GM21717 (cell line): ENCODE measurements at regions not wholly inside any gene's neighbourhood (a gene's known extent, or its start where the extent isn't known, plus 50 kb on each side); places are given as distances from the start of the nearest gene placed in this dataset.

Experiments used
- ATAC-seq: cut with Tn5 transposase; IDR thresholded peaks from one replicate; pipeline ENCODE4 v1.9.1; 2021; ENCODE audit warnings: mild to moderate bottlenecking, moderate library complexity; ENCODE audit not compliant: unreplicated experiment

- no peak for ATAC-seq
These were observed 387.7 kb upstream of the PTGER4 start for GRCh38 chr5:40292006-40292405.

GRCh38 chr5:40291338-40291737, 388.4 kb upstream of the PTGER4 start:
- no peak for ATAC-seq

DNA sequence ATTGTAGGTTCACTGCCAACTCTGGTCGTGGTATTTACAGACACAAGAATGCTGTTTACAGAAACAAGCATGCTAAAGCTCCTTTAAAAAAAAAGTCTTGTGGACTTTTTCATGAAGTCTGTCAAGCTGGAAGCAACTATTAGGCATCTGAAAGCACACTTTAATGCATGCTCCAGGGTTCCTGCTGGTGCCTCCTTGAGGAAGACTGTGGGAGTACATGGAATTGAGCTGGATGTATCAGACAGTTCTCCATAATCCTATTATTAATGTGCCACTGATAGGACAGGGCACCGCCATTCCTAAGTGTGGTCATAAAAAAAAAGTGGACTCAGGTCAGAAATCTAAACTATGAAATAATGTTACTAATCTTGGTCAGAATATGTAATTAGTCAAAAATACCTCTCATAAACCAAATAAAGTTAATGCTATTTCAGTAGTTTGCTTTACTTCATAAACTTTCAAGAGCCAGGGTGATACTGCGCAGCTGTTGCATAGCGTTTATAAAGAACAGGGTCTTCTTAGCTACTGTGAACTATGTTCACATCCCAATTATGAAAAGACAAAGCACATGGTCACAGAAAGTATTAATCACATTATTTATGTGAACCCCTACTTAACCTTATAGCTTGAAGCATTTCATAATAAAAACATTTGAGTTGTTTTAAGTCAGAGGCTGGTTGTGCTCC, 390.8 kb upstream of the PTGER4 start:
- no peak for ATAC-seq

- ATAC-seq, result no peak
These were observed 394.9 kb upstream of the PTGER4 start for GRCh38 chr5:40284863-40285262.

DNA sequence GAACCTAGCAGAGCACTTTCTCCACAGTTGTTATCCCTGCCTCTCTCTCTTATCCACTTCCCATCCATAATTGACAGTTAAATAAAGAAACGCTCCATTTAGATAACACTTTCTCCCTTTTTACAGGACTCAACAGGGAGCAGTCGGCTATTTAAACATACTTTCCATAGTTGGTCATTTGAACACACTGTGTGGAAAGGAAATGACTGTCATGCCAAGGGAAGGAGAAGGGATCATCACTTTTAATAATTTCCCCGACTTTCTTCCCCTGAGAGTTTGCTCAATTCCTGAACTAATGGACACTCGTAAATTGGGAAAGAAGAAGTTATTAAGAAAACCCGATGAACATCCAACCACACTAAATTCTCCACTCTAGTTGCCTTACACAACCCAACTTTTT, 400.8 kb upstream of the PTGER4 start:
- ATAC-seq, result no peak

GRCh38 chr5:40277161-40277906, 402.4 kb upstream of the PTGER4 start:
- peak; percentile 84 for ATAC-seq

GRCh38 chr5:40276426-40277102, 403.2 kb upstream of the PTGER4 start:
- ATAC-seq, result no peak

- no peak for ATAC-seq
These were observed 405.1 kb upstream of the PTGER4 start for GRCh38 chr5:40274568-40274967.

DNA sequence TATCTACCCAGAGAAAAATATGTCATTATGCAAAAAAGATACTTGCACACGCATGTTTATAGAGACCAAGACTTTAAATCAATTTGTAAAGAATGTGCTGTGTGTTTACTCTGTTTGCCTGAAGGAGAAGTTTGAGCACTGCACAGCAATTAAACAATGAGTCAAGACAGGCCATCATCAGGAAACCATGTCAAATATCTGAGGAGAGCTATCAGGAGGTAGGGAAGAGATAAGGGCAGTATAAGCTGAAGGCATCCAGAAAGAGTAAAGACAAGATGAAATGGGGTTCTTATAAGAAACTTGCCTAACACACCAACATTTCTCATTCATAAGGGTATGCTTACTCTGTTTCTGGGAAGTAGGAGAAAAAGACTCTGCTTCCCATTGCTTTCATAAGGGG, 405.8 kb upstream of the PTGER4 start:
- ATAC-seq, result no peak

DNA sequence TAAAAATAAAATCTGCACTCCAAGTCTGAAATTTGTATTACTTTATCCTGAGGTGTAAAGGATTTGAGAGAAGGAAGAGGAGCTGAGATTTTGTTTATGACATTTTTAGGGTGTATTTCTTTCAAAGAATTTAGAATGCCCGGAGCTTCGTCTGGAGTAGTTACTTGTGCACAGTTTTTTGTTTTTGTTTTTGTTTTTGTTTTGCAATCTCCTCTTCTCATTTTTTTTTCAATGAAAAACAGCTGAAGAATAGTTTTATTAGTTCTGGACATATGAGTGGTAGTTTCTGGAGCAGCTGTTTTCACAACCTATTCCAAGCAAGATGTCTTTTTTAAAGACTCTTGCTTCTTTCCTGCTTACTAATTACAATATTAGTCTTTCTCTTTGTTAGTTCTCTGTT, 408.2 kb upstream of the PTGER4 start:
- ATAC-seq, result no peak

DNA sequence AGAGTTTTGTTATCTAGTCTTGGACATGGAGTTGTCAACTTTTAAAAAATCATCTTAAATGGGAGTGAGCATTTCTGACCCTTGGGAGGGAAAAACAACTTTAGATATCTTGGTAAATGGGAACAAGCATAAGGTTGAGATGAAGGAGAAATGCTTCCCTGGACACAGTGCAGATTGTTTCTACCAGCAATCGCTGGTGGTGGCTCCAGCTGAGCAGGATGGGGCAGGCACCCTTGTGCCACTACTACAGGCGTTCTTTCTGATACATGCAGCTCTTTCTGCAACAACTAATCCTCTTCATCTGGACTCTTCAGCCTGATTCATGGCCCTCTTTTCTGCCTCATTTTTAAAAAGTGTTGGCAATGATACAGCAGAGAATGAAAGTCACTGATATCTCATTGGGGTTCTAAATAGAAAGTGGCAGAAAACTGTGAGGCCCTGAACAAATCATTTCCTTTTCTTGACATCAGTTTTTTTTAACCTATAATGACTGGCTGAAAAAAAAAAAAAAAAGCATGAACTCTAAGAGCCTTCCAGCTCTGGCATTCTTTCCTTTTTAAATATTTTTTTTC, 409.4 kb upstream of the PTGER4 start:
- ATAC-seq, result no peak

- ATAC-seq, result no peak
These were observed 411.6 kb upstream of the PTGER4 start for GRCh38 chr5:40268088-40268487.

GRCh38 chr5:40266952-40267351, 412.8 kb upstream of the PTGER4 start:
- no peak for ATAC-seq

- no peak for ATAC-seq
These were observed 417.7 kb upstream of the PTGER4 start for GRCh38 chr5:40261984-40262383.

DNA sequence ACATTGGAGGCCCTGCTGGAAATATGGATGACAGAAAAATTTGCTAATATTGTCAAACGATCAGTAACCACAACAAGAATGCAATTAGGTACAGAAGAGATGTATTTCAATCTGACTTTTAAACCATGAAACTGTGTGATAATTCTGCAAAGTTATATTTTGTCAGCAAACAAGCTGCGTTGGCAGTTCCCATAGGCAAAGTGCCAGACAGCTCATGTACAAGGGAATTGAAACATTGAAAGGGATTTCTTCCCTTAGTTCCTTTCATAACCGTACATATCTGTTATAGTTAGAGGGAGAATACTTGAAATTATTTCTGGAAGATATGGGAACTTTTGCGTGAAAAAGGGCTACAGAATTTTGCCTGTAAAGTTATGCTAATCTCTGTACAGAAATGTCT, 419.4 kb upstream of the PTGER4 start:
- ATAC-seq, result no peak

GRCh38 chr5:40258222-40258621, 421.5 kb upstream of the PTGER4 start:
- no peak for ATAC-seq

- ATAC-seq, result no peak
These were observed 439.0 kb upstream of the PTGER4 start for GRCh38 chr5:40240671-40241070.

- ATAC-seq, result no peak
These were observed 439.6 kb upstream of the PTGER4 start for GRCh38 chr5:40240111-40240510.

- no peak for ATAC-seq
These were observed 441.5 kb upstream of the PTGER4 start for GRCh38 chr5:40238066-40238745.

- ATAC-seq, result no peak
These were observed 444.0 kb upstream of the PTGER4 start for GRCh38 chr5:40235471-40236400.
